T47D (cell line): ENCODE measurements at regions not wholly inside any gene's neighbourhood (a gene's known extent, or its start where the extent isn't known, plus 50 kb on each side); places are given as distances from the start of the nearest gene placed in this dataset.

Source experiments
- DNase-seq, 2 experiments: peaks; one replicate each; pipeline versions ENCODE4 v3.0.0 to v3.0.0-alpha.2; 2011 to 2012; ENCODE audit warnings: low read depth in 1 of 2, low spot score in 1 of 2
- JUND ChIP-seq: IDR thresholded peaks from 2 replicates; pipeline ENCODE4 v1.6.1; 2012; ENCODE audit warnings: low read depth
- in situ Hi-C: cut with HindIII; loops from 2 replicates; pipeline ENCODE4 v1.10.0; 2016; ENCODE audit warnings: low sequenced_read_pairs, low pct_unique_long_range_greater_than_20kb

DNA sequence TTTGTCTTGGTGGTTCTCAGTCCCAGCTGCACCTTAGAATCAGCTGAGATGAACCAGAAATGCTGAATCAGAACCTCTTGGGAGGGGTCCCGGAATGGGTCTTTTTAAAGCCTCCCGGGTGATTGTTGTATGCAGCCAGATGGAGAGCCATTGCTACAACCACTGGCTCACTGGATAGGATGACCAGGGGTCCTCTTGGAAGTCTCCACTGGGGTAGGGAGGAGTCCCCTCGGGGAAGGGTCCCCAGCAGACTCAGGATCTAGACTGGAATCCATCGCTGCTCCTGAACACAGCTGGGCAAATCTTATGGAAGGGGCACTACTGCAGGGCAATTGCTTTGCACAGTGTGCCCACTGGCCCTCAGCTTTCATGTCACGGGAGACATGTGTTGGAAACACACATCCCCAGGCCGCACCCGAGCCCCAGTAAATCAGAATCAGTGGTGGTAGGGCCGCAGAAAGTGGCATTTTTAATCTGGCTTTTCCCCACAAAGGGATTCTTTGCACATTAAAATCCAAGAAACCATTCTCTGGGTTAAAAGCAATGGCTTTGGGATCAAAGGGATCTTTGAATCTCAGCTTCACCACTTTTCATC, 117.3 kb downstream of the IRX5 start:
- TF ChIP-seq JUND = no peak
- in situ Hi-C loops = no loop called here
- DNase-seq = no peak

DNA sequence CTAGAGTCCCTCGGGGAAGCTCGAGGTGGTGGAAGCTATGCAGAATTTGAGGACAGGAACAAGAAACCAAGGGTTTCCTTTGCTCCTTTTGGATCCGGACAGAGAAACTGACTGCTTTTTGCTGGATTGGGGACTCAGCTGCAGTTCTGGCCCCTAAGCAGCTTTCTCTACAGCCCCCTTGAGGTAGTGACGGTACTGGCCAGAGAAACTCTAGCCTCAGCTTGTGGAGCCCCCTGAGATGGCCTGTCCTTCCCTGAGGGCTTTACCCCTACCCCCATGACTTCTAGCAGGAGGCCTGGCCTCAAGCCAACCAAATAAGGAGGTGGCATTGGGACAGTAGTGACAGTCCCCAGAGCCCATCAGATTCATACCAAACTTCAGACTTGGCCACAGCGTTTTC, 118.1 kb downstream of the IRX5 start:
- TF ChIP-seq JUND = no peak
- DNase-seq = no peak
- in situ Hi-C loops = no loop called here

DNA sequence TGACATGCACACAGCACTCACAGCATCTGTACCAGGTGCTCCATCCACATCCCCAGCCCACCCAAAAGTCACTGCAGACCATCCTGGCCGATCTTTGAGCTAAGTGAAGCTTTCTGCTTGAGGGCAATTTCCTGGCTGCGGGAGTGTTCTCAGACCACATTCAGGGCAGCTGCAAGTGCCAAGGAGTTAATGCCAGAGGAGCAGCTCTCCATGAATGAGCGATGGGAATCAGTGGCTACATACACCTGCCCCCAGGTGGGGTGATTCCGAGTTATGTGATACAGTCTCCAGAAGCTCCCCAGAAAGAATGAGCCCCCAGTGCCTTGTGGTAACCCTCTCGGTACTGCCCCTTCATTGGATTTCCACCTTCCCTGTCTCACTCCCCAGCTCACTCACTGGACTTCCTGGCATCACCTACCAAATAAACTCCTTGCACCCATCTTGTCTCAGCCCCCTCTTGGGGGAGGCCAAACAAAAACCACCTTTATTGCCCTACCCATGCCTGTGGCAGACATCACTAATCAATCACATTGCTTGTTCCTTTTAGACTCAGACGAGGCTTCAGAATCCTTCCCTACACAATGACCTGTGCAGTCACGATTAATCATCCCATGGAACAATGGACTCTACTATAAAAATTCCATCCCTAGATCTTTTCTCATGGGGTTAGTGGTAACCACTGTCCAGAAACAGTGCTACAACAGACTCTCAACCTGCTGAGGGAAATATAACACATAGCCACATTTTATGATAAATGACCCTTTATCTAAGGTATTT, 121.1 kb downstream of the IRX5 start:
- DNase-seq = no peak
- in situ Hi-C loops = no loop called here
- TF ChIP-seq JUND = no peak

DNA sequence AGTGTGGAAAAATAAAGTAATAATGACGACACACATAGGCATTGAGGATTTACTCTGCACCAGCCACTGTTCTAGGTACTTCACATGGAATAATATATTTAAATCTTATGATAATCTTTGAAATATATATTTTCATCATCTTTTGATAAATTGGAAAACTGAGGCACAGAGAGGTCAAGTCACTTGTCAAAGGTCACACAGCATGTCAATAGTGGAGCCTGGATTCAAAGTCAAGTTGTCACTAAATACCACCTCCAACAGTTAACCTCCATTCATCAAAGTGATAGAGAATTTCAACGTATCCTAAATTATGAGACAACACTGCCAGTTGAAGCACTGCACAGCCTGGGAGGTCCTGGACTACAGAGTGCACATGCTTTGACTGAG, 121.7 kb downstream of the IRX5 start:
- in situ Hi-C loops = no loop called here
- no peak for TF ChIP-seq JUND

DNA sequence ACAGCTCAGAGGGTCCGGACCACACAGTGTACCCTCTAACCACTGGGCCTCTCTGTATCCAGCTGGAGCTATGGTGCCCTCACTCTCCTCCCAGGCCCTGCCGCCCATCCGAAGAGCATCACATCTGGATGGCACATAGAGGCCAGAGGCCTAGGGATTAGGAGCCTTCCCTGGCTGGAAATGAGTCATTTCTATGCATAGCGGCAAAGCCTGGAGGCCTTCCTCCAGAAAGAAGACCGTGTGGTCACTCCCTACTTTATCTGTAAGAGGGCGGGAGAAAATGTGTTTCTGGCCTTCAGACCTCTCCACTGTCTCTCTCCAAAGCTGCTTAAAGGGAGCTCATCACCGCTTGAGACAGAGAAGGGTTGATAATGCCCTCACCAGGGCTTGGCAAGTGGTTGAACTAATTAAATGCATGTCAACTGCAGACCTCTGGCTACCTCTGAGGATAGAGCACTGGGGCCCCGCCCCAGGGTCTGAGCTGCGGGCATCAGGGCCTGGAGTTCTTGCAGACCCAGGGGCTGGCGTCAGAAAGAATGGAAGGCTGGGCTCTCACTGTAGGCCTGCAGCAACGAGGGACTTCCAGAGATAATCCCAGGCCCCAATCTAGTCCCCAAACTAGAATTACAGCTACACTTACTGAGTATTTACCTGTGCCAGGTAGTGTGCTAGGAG, 122.2 kb downstream of the IRX5 start:
- no peak for TF ChIP-seq JUND
- no peak for DNase-seq
- in situ Hi-C loops = no loop called here

More for the DNA sequence above, 121.7 kb downstream of the IRX5 start:
- no peak for DNase-seq

DNA sequence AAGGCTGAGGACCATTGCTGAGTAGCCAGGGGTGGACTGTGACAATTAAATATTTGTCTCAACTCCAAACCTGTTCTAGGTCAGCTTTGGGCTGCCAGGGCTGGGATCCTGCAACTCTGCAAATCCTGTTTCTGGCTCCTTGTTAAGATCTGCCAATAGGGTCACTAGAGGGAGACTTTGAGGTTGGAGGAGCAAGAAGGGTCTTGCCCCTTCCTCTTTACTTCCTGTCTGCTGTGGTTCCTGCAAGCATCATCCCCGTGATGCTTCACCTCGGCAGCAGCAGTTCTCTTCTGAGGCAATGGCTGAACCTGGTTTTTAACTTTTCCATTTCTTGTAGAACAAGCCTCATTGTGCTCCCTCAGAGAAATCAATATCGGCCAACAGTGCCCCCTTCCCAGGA, 124.6 kb downstream of the IRX5 start:
- no peak for TF ChIP-seq JUND
- DNase-seq = no peak
- in situ Hi-C loops = no loop called here

DNA sequence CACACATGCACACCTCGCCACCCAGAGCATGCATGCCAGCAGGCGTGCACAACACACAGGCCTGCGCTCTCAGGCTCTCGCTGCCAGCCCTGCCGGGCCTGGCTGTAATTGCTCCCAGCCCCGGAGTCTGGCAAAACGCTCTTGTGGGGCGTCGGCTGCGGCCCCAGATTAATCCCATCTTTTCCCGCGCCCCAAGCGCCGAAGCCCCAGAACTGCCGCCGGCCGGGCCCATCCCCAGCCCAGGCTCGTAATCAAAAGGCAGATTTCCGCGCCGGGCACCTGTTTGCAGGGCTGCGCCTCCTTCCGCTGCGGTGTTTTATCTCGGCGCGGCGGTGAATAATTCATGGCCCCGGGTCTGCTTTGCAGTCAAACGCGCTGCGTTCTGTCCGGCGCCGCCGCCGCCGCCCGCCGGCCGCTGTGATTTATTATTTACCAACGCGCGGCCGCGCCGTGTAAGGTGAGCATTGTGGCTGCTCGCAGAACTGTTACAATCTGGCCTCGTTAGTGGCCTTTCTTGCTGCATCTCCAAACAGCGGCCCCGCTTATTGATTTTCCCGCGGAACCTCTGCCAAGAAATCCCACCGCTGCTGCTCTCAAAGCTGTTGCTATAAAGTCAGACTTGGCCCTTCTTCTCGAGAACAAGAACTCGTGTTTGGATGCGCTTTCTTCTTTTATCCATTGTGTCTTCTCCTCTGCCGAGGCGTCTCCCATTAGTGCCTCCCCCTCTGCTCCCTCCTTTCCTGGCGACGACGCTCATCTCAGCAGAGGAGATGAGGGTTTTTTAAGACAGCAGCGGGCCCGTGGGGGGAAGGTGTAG, 126.1 kb downstream of the IRX5 start:
- no peak for TF ChIP-seq JUND
- no peak for DNase-seq
- in situ Hi-C loops = no loop called here

DNA sequence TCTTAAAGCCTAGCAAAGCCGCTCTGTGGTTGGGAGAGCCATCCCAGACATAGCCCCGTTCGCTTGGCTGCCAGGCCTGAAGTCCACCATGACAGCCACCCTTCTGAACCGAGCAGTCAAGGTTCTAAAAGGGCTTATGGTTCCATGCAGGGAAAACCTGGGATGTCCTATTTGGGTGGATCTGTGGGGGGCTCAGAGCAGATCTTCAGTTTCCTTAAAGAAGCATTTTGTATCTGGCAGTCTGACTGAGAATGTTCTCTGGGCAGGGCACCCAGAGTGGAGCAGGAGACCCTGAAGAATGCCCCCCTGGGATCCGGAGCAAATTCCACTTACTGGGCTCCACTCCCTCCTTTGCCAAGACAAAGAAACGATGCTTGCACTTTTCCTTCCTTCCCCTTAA, 127.2 kb downstream of the IRX5 start:
- TF ChIP-seq JUND = no peak
- DNase-seq = no peak
- in situ Hi-C loops = no loop called here

DNA sequence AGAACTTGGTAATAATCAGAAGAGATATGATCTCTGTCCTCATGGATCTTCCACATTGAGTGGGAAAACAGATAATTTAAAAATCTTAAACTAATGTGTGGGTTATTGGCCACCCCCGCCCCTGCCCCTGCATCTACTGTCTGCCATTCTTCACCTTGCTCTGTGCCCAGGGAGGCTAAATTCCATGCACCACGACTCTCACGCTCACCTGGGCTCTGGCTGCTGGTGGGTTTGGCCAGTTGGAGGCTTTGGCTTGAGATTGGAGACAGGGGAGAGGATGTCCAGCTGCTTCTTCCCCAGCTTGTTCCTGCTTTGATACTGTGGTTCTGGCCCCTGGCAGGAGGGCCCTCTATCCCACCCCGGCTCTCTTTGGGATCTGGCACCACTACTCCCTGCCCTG, 127.9 kb downstream of the IRX5 start:
- no peak for DNase-seq
- in situ Hi-C loops = no loop called here
- TF ChIP-seq JUND = no peak

DNA sequence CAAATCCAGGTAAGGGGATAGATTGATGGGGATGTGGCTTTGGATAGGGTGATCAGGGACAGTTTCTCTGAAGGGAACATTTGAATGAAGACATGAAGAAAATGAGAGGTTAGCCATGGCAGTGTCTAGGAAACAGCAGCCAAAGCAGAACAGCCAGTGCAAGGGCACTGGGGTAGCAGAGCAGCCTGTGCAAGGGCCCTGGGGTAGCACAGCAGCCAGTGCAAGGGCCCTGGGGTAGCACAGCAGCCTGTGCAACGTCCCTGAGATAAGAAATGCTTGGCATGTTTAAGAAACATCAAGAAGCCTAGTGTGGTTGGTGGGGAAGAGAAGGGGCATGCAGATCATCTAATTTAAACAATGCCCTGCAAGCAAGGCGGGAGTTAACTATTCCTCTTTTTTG, 128.5 kb downstream of the IRX5 start:
- TF ChIP-seq JUND = no peak
- in situ Hi-C loops = no loop called here
- DNase-seq = no peak

DNA sequence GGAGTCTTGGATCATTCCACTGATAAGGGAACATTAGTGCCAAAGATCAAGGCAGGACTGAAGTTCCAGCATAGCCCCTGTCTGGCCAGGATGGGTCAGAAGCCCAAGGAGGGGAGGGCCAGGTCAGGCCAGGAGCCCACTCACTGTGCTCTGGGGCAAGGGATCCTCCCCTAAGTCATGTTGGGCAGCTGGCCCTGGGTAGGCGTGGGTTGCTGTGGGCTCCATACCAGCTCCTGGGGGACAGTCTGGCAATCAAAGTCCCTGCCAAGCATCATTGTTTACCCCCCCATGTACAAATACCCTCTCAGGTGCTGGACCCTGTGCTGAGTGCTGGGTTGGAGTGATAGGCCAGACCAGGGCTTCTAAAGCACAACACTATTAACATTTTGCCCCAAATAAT, 130.5 kb downstream of the IRX5 start:
- TF ChIP-seq JUND = no peak
- in situ Hi-C loops = no loop called here
- no peak for DNase-seq

DNA sequence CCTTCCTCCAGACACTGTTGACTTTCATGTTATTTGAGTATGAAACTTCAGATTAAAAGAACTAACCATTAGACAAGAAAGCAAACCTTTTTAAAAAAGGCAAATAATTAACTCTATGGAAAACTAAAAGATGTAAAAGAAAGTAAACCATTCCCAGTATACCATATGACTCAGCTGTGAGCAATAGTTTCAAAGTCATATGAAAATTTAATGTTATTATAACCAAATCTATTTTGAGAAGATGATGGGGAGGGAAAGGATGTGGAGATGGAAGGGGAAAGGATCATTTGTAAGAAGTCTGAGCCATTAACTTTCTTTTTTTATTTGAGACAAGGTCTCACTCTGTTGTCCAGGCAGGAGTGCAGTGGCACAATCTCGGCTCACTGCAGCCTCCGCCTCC, 131.8 kb downstream of the IRX5 start:
- no peak for TF ChIP-seq JUND
- DNase-seq = no peak
- in situ Hi-C loops = no loop called here

DNA sequence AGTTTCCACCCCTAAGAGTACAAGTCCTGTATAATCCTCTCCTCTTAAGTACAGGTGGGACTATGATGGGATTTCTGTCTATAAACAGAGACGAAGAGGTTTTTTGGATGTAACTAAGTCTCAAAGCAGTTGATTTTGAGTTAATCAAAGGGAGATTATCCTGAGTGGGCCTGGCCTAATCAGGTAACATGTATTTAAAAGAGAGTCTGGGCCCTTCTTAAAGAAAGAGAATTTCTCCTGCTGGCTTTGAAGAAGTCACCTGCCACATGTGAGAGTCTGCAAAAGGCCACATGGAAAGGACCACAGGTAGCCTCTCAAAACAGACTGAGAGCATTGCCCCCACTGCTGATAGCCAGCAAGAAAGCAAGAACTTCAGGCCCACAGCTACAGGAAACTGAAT, 142.3 kb downstream of the IRX5 start:
- no peak for TF ChIP-seq JUND
- no peak for DNase-seq
- in situ Hi-C loops = no loop called here
